HepG2 (cell line): ENCODE measurements at regions not wholly inside any gene's neighbourhood (a gene's known extent, or its start where the extent isn't known, plus 50 kb on each side); places are given as distances from the start of the nearest gene placed in this dataset.

ENCODE experiments used
- ARID4A ChIP-seq: sonication (generic); formaldehyde crosslinking; IDR thresholded peaks from 2 replicates; pipeline ENCODE4 v1.5.0; 2020; ENCODE audit warnings: mild to moderate bottlenecking, missing genetic modification reagents, borderline replicate concordance
- ARNT ChIP-seq: fragments of 450-650 bp; IDR thresholded peaks from 2 replicates; pipeline ENCODE4 v1.6.1; 2017
- BCL6 ChIP-seq: IDR thresholded peaks from 2 replicates; pipeline ENCODE4 v1.6.1; 2016; ENCODE audit warnings: missing genetic modification reagents, missing compliant biosample characterization
- EZH2 ChIP-seq: conservative IDR thresholded peaks from 2 replicates; pipeline ENCODE4 v1.6.1; 2012; ENCODE audit warnings: mild to moderate bottlenecking, low read depth, low read length, moderate library complexity
- KDM5A ChIP-seq: fragments of 200-600 bp; sonication (generic); IDR thresholded peaks from 2 replicates; pipeline ENCODE4 v1.7.0; 2018; ENCODE audit warnings: antibody characterized with exemption, mild to moderate bottlenecking, low read length, borderline replicate concordance
- LCORL ChIP-seq, 2 experiments: fragments of 450-650 bp in 1 of 2; sonication (generic) in 1 of 2; formaldehyde crosslinking in 1 of 2; IDR thresholded peaks; 2 replicates each; pipeline versions ENCODE4 v1.5.0 to v1.6.1; 2017 to 2020; ENCODE audit warnings: antibody characterized with exemption in 1 of 2, missing genetic modification reagents in 1 of 2
- MTF2 ChIP-seq: sonication (generic); formaldehyde crosslinking; IDR thresholded peaks from 2 replicates; pipeline ENCODE4 v1.5.0; 2020; ENCODE audit warnings: missing genetic modification reagents, borderline replicate concordance
- MXD1 ChIP-seq: sonication (generic); formaldehyde crosslinking; IDR thresholded peaks from 2 replicates; pipeline ENCODE4 v1.4.0; 2020; ENCODE audit warnings: mild to moderate bottlenecking, missing genetic modification reagents
- PATZ1 ChIP-seq: sonication (generic); formaldehyde crosslinking; IDR thresholded peaks from 2 replicates; pipeline ENCODE4 v1.4.0; 2020; ENCODE audit warnings: missing genetic modification reagents
- PRDM15 ChIP-seq: sonication (generic); formaldehyde crosslinking; IDR thresholded peaks from 2 replicates; pipeline ENCODE4 v1.4.0; 2020; ENCODE audit warnings: missing genetic modification reagents
- RXRB ChIP-seq: IDR thresholded peaks from 2 replicates; pipeline ENCODE4 v1.6.1; 2016; ENCODE audit warnings: borderline replicate concordance, missing genetic modification reagents, missing compliant biosample characterization
- ZBTB43 ChIP-seq: sonication (generic); formaldehyde crosslinking; conservative IDR thresholded peaks from 2 replicates; pipeline ENCODE4 v1.4.0; 2020; ENCODE audit warnings: missing genetic modification reagents
- ZGPAT ChIP-seq: IDR thresholded peaks from 2 replicates; pipeline ENCODE4 v1.6.1; 2016; ENCODE audit warnings: mild to moderate bottlenecking
- ZNF180 ChIP-seq: sonication (generic); formaldehyde crosslinking; IDR thresholded peaks from 2 replicates; pipeline ENCODE4 v1.4.0; 2020; ENCODE audit warnings: low read depth, missing genetic modification reagents, borderline replicate concordance
- ZNF557 ChIP-seq: sonication (generic); formaldehyde crosslinking; IDR thresholded peaks from 2 replicates; pipeline ENCODE4 v1.4.0; 2020; ENCODE audit warnings: missing genetic modification reagents

- TF ChIP-seq ZGPAT (CRISPR knock-in tag): peak; percentile 44; the same call in 1 of the 2 replicates
- no peak for TF ChIP-seq EZH2
- TF ChIP-seq ARID4A: peak; percentile 44; the same call in 1 of the 2 replicates
- TF ChIP-seq ARNT: no peak
- TF ChIP-seq LCORL (IDR thresholded peaks at IDR 0.05): peak; percentile 65
- TF ChIP-seq LCORL (CRISPR knock-in tag; IDR thresholded peaks at IDR 0.05): peak; percentile 58
- TF ChIP-seq RXRB (CRISPR knock-in tag): peak; percentile 73
- TF ChIP-seq PRDM15 (CRISPR knock-in tag): peak; percentile 33; the same call in 1 of the 2 replicates
- 0 out of 2 replicates have a peak, but pooled peaks have one; percentile 40 for TF ChIP-seq ZBTB43 (CRISPR knock-in tag)
- 0 out of 2 replicates have a peak, but pooled peaks have one; percentile 69 for TF ChIP-seq ZNF557 (CRISPR knock-in tag)
- peak; percentile 27; the same call in 1 of the 2 replicates for TF ChIP-seq KDM5A
- TF ChIP-seq MXD1 (CRISPR knock-in tag): no peak
- no peak for TF ChIP-seq ZNF180 (CRISPR knock-in tag)
- TF ChIP-seq MTF2 (CRISPR knock-in tag): no peak
- TF ChIP-seq BCL6 (CRISPR knock-in tag): peak; percentile 38; the same call in 1 of the 2 replicates
- 0 out of 2 replicates have a peak, but pooled peaks have one; percentile 12 for TF ChIP-seq PATZ1 (CRISPR knock-in tag)
Measured at GRCh38 chr2:74756356-74756890, 77.5 kb upstream of the HK2 start (continued).
